Thyroid gland (tissue), 4 donors: ENCODE measurements at regions not wholly inside any gene's neighbourhood (a gene's known extent, or its start where the extent isn't known, plus 50 kb on each side); places are given as distances from the start of the nearest gene placed in this dataset.

Experiments
- POLR2A ChIP-seq, 2 donors: fragments of 450-650 bp; IDR thresholded peaks; one replicate each; pipeline ENCODE4 v1.6.1; 2017; ENCODE audit warnings: antibody characterized with exemption in 2 of 2, mild to moderate bottlenecking in 2 of 2, moderate library complexity in 1 of 2
- TF ChIP-seq, protein P1 (sequence below), 6 experiments: fragments of 200-600 bp in 3 of 6; fragments of 450-650 bp in 3 of 6; sonication (generic) in 3 of 6; IDR thresholded peaks; one replicate each; pipeline ENCODE4 v1.5.1; 2016 to 2019; ENCODE audit warnings: antibody characterized with exemption in 6 of 6, mild to moderate bottlenecking in 2 of 6, inconsistent platforms in 1 of 6, moderate library complexity in 1 of 6

DNA sequence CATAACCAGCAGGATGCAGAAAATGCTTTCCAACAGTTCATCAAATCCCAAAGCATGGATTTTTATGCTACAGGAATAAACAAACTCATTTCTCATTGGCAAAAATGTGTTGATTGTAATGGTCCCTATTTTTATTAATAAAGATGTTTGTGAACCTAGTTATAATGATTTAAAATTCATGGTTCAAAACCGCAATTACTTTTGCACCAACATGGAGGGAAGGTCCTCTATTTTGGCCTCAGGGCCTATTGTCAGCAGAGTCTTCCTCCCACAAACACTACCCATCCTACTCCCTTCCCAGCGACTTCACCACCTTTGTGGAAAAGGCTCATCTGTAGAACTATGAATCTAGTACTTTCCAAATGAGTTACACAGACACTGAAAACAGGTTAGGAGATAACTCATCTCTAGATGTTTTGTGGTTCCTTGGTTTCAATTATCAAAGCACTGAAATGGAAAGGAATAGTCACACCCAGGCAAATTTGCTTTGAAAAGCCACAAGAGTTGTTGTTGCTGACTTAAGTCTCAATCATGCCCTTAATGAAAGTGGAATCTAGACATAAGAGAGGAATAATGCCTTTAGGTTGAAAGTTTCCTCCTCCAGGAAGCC lies 59.4 kb upstream of the FRMD4A start:
- TF ChIP-seq POLR2A (IDR thresholded peaks at IDR 0.05), result no peak
- TF ChIP-seq, protein P1, sequence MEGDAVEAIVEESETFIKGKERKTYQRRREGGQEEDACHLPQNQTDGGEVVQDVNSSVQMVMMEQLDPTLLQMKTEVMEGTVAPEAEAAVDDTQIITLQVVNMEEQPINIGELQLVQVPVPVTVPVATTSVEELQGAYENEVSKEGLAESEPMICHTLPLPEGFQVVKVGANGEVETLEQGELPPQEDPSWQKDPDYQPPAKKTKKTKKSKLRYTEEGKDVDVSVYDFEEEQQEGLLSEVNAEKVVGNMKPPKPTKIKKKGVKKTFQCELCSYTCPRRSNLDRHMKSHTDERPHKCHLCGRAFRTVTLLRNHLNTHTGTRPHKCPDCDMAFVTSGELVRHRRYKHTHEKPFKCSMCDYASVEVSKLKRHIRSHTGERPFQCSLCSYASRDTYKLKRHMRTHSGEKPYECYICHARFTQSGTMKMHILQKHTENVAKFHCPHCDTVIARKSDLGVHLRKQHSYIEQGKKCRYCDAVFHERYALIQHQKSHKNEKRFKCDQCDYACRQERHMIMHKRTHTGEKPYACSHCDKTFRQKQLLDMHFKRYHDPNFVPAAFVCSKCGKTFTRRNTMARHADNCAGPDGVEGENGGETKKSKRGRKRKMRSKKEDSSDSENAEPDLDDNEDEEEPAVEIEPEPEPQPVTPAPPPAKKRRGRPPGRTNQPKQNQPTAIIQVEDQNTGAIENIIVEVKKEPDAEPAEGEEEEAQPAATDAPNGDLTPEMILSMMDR (IDR thresholded peaks at IDR 0.05), result no peak
